SK-N-SH (cell line): ENCODE measurements at regions not wholly inside any gene's neighbourhood (a gene's known extent, or its start where the extent isn't known, plus 50 kb on each side); places are given as distances from the start of the nearest gene placed in this dataset.

Experiments used
- EP300 ChIP-seq, 2 experiments: IDR thresholded peaks; 2 replicates each; pipeline versions ENCODE4 v1.4.0 to v1.6.1; 2012; ENCODE audit warnings: borderline replicate concordance in 1 of 2, low read depth in 1 of 2, low read length in 1 of 2
- FOSL2 ChIP-seq: IDR thresholded peaks from 2 replicates; pipeline ENCODE4 v1.4.0; 2012; ENCODE audit warnings: low read depth, mild to moderate bottlenecking, moderate library complexity, borderline replicate concordance
- FOXJ3 ChIP-seq: sonication (generic); formaldehyde crosslinking; IDR thresholded peaks from 2 replicates; pipeline ENCODE4 v1.5.1; 2020; ENCODE audit warnings: mild to moderate bottlenecking, missing genetic modification reagents
- SIN3A ChIP-seq: IDR thresholded peaks from 2 replicates; pipeline ENCODE4 v1.6.1; 2012; ENCODE audit warnings: low read depth, mild to moderate bottlenecking, low read length, moderate library complexity, borderline replicate concordance
- ZBTB33 ChIP-seq: IDR thresholded peaks from 2 replicates; pipeline ENCODE4 v1.4.0; 2012; ENCODE audit warnings: low read depth, borderline replicate concordance
- TF ChIP-seq, protein P1 (sequence below): fragments of 200-600 bp; sonication (generic); IDR thresholded peaks from 2 replicates; pipeline ENCODE4 v1.6.1; 2017; ENCODE audit warnings: antibody characterized with exemption, mild to moderate bottlenecking, moderate library complexity
- TF ChIP-seq, protein P2 (sequence below): IDR thresholded peaks from 2 replicates; pipeline ENCODE4 v1.4.0; 2012; ENCODE audit warnings: low read depth, borderline replicate concordance

- TF ChIP-seq, protein P1, sequence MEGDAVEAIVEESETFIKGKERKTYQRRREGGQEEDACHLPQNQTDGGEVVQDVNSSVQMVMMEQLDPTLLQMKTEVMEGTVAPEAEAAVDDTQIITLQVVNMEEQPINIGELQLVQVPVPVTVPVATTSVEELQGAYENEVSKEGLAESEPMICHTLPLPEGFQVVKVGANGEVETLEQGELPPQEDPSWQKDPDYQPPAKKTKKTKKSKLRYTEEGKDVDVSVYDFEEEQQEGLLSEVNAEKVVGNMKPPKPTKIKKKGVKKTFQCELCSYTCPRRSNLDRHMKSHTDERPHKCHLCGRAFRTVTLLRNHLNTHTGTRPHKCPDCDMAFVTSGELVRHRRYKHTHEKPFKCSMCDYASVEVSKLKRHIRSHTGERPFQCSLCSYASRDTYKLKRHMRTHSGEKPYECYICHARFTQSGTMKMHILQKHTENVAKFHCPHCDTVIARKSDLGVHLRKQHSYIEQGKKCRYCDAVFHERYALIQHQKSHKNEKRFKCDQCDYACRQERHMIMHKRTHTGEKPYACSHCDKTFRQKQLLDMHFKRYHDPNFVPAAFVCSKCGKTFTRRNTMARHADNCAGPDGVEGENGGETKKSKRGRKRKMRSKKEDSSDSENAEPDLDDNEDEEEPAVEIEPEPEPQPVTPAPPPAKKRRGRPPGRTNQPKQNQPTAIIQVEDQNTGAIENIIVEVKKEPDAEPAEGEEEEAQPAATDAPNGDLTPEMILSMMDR, result no peak
- TF ChIP-seq FOSL2 (no peak), FOXJ3 (no peak), EP300 (IDR thresholded peaks at IDR 0.05; ENCODE audit: borderline replicate concordance in 1 of 2, low read depth in 1 of 2, low read length in 1 of 2) (no peak), SIN3A (no peak), ZBTB33 (no peak)
- TF ChIP-seq, protein P2, sequence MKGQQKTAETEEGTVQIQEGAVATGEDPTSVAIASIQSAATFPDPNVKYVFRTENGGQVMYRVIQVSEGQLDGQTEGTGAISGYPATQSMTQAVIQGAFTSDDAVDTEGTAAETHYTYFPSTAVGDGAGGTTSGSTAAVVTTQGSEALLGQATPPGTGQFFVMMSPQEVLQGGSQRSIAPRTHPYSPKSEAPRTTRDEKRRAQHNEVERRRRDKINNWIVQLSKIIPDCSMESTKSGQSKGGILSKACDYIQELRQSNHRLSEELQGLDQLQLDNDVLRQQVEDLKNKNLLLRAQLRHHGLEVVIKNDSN, result no peak
Measured at GRCh38 chr4:173704201-173704600, 174.2 kb upstream of the HAND2 start.
